SK-N-MC (cell line): ENCODE measurements at regions not wholly inside any gene's neighbourhood (a gene's known extent, or its start where the extent isn't known, plus 50 kb on each side); places are given as distances from the start of the nearest gene placed in this dataset.

Experiments used
- EZH2 ChIP-seq: fragments of 200-600 bp; sonication (generic); IDR thresholded peaks from one replicate; pipeline ENCODE4 v1.6.1; 2017; ENCODE audit warnings: antibody characterized with exemption
- POLR2AphosphoS5 ChIP-seq: IDR thresholded peaks from 2 replicates; pipeline ENCODE4 v1.6.1; 2012; ENCODE audit warnings: mild to moderate bottlenecking, low read depth, low read length, borderline replicate concordance

DNA sequence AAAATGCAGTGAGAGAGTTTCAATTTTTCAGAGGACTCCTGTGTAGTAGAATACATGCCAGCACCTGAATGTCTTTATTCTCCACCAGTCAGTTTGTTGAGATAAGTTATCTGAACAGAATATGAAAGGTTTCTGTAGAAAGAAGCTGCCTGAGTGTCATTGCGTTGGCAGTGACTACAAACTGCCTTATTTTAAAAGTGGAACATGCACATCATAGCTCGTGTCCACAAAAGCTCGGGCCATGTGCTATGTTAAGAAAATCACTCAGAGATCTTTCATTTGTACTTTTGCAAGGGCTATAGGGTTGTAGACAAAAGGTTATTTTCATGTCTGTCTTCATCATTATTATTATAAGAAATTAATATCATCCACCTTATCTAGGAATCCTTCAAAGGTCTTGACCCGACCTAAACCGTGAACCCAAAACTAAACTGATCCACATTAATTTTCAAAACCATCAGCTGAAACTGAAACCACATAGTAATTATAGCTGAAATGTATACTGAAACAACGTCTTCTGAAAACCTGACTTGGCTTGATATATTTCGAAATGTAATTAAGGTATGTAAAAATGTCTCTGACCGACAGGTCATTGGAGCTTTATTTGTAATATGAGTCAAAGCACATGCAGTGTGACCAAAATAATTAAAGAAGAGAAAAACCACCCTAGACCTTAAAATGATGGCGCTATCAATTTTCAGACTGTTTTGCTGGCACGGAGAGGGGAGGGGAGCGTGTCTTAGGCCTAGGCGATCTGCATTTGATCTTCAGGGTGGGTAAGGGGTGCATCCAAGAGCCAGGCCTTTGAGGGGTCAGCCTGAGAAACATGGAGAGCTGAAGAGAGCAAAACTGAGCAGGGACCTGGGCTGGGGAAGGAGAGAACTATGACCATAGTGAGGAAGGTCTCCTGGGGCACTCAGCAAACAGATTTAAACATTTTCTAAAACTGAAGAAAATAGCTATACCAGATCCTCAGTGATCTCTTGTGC is 232.1 kb downstream of the SOX11 start:
- no peak for TF ChIP-seq POLR2AphosphoS5
- TF ChIP-seq EZH2: no peak
